Retinal pigment epithelial cell (primary cell): ENCODE measurements at regions not wholly inside any gene's neighbourhood (a gene's known extent, or its start where the extent isn't known, plus 50 kb on each side); places are given as distances from the start of the nearest gene placed in this dataset.

ENCODE experiments used
- DNase-seq: peaks from one replicate; pipeline ENCODE4 v3.0.0-alpha.2; 2010; ENCODE audit warnings: low read depth
- H3K4me3 ChIP-seq: 2 replicates; pipeline ENCODE4 v1.5.1; 2011; ENCODE audit warnings: mild to moderate bottlenecking, low read length, control low read depth, moderate library complexity
- CTCF ChIP-seq: conservative IDR thresholded peaks from 2 replicates; pipeline ENCODE4 v1.5.1; 2011; ENCODE audit warnings: low read depth, low read length, control low read depth, inconsistent platforms

- no peak overlapping the region for H3K4me3 ChIP-seq
- no peak for DNase-seq
- no peak for TF ChIP-seq CTCF
These were observed 238.4 kb downstream of the BRD1 start for GRCh38 chr22:49589301-49589700.

- no peak for DNase-seq
- no peak for TF ChIP-seq CTCF
- no peak overlapping the region for H3K4me3 ChIP-seq
These were observed 238.9 kb downstream of the BRD1 start for GRCh38 chr22:49588739-49589138.

- DNase-seq = no peak
- no peak for TF ChIP-seq CTCF
- no peak overlapping the region for H3K4me3 ChIP-seq
These were observed 239.7 kb downstream of the BRD1 start for GRCh38 chr22:49587987-49588386.

- H3K4me3 ChIP-seq = no peak overlapping the region
- TF ChIP-seq CTCF = no peak
- no peak for DNase-seq
These were observed 240.3 kb downstream of the BRD1 start for GRCh38 chr22:49587421-49587820.

- no peak overlapping the region for H3K4me3 ChIP-seq
- no peak for DNase-seq
- no peak for TF ChIP-seq CTCF
These were observed 240.8 kb downstream of the BRD1 start for GRCh38 chr22:49586873-49587272.

- TF ChIP-seq CTCF = no peak
- no peak overlapping the region for H3K4me3 ChIP-seq
- no peak for DNase-seq
These were observed 241.4 kb downstream of the BRD1 start for GRCh38 chr22:49586244-49586748.

- DNase-seq = no peak
- no peak for TF ChIP-seq CTCF
- H3K4me3 ChIP-seq = no peak overlapping the region
These were observed 242.0 kb downstream of the BRD1 start for GRCh38 chr22:49585461-49586243.
